H1 (cell line): ENCODE measurements at regions not wholly inside any gene's neighbourhood (a gene's known extent, or its start where the extent isn't known, plus 50 kb on each side); places are given as distances from the start of the nearest gene placed in this dataset.
"Not testable (repeated sequence)": the region's sequence is repeated elsewhere in the genome, so short reads cannot be mapped to it uniquely, and the experiment has no call there.

Experiments
- CTCF ChIA-PET: fragments of 300-600 bp; sonication (Branson Sonifier 250); formaldehyde crosslinking; loops from one replicate; lab custom pipeline; 2021; ENCODE audit not compliant: partially characterized antibody; lab: Charles Lee
- POLR2A ChIA-PET: fragments of 300-600 bp; sonication (Branson Sonifier 250); formaldehyde crosslinking; loops from one replicate; lab custom pipeline; 2021; ENCODE audit warnings: inconsistent platforms; ENCODE audit not compliant: partially characterized antibody; lab: Charles Lee
- DNase-seq, 2 experiments: peaks; one replicate each; pipeline versions ENCODE4 v3.0.0 to v3.0.0-alpha.2; 2010 to 2022; ENCODE audit warnings: low spot score in 2 of 2, low read depth in 1 of 2, mixed read lengths in 1 of 2
- FAIRE-seq: peaks from 2 replicates; lab custom pipeline; 2011; peaks lifted over from hg19 to GRCh38; lab: Jason Lieb, UNC
- H2AFZ ChIP-seq: 2 replicates; pipeline ENCODE4 v1.8.1; 2012; ENCODE audit warnings: low read length, inconsistent platforms
- H2AK5ac ChIP-seq: 2 replicates; pipeline ENCODE4 v1.6.1; 2013; ENCODE audit warnings: low read depth, low read length
- H2BK120ac ChIP-seq: replicated peaks from 2 replicates; pipeline ENCODE3; 2013; ENCODE audit warnings: low read depth, low read length, inconsistent platforms
- H2BK12ac ChIP-seq: 2 replicates; pipeline ENCODE4 v1.6.1; 2013; ENCODE audit warnings: low read depth, low read length
- H2BK15ac ChIP-seq: 2 replicates; pipeline ENCODE4 v1.6.1; 2013; ENCODE audit warnings: low read length
- H2BK20ac ChIP-seq: 2 replicates; pipeline ENCODE4 v1.6.1; 2013; ENCODE audit warnings: low read length
- H2BK5ac ChIP-seq: 2 replicates; pipeline ENCODE4 v1.6.1; 2013; ENCODE audit warnings: low read depth, low read length
- H3K14ac ChIP-seq: 2 replicates; pipeline ENCODE4 v1.6.1; 2013; ENCODE audit warnings: inconsistent platforms; ENCODE audit not compliant: insufficient read length
- H3K18ac ChIP-seq: 2 replicates; pipeline ENCODE4 v1.6.1; 2013; ENCODE audit warnings: low read length; ENCODE audit errors: extremely low read depth
- H3K23ac ChIP-seq: 2 replicates; pipeline ENCODE4 v1.6.1; 2013; ENCODE audit warnings: inconsistent platforms; ENCODE audit not compliant: insufficient read length
- H3K23me2 ChIP-seq: 2 replicates; pipeline ENCODE4 v1.6.1; 2013; ENCODE audit warnings: low read depth, low read length
- H3K27ac ChIP-seq: 2 replicates; pipeline ENCODE4 v1.6.1; 2011; ENCODE audit warnings: low read depth, low read length, inconsistent platforms
- H3K27me3 ChIP-seq, 4 experiments: replicated peaks in 1 of 4; 1 replicate in 1 of 4; 2 replicates in 3 of 4; pipeline versions ENCODE4 v1.6.1 to v1.8.1; 2011 to 2013; ENCODE audit warnings: low read length in 3 of 4, mild to moderate bottlenecking in 3 of 4, inconsistent platforms in 2 of 4, mixed read lengths in 2 of 4, moderate library complexity in 1 of 4; ENCODE audit not compliant: control insufficient read depth in 3 of 4, insufficient read depth in 3 of 4; ENCODE audit errors: extremely low read depth in 1 of 4
- H3K36me3 ChIP-seq, 4 experiments: 2 replicates each; pipeline versions ENCODE4 v1.6.1 to v1.8.1; 2011 to 2013; ENCODE audit warnings: mild to moderate bottlenecking in 4 of 4, low read length in 3 of 4, moderate library complexity in 2 of 4, control low read depth in 1 of 4, inconsistent platforms in 1 of 4; ENCODE audit not compliant: insufficient read depth in 4 of 4, control insufficient read depth in 2 of 4
- H3K4ac ChIP-seq: replicated peaks from 2 replicates; pipeline ENCODE3; 2013; ENCODE audit warnings: low read length, low read depth, mixed read lengths, inconsistent platforms; ENCODE audit not compliant: insufficient read length
- H3K4me1 ChIP-seq, 4 experiments: replicated peaks in 1 of 4; 1 replicate in 1 of 4; 2 replicates in 3 of 4; pipeline versions ENCODE4 v1.6.1 to v1.8.1; 2011 to 2013; ENCODE audit warnings: low read length in 3 of 4, inconsistent platforms in 2 of 4, mixed read lengths in 1 of 4; ENCODE audit not compliant: insufficient read depth in 4 of 4, control insufficient read depth in 3 of 4
- H3K4me2 ChIP-seq, 2 experiments: 2 replicates each; pipeline versions ENCODE4 v1.6.1 to v1.8.1; 2011 to 2013; ENCODE audit warnings: low read depth in 2 of 2, low read length in 2 of 2, control low read depth in 1 of 2, inconsistent platforms in 1 of 2, mild to moderate bottlenecking in 1 of 2; ENCODE audit not compliant: insufficient read depth in 1 of 2
- H3K4me3 ChIP-seq, 4 experiments: fragments of 200-600, 300-600 bp in 1 of 4; sonication (generic), shearing (Covaris generic), sonication (Bioruptor Twin) in 1 of 4; 2 replicates each; pipeline versions ENCODE4 v1.5.1 to v1.8.1; 2011 to 2016; ENCODE audit warnings: low read length in 4 of 4, low read depth in 3 of 4, control low read depth in 2 of 4, inconsistent platforms in 2 of 4, mild to moderate bottlenecking in 2 of 4, mixed read lengths in 1 of 4, moderate library complexity in 1 of 4; ENCODE audit not compliant: insufficient read depth in 2 of 4; ENCODE audit errors: extremely low read depth in 1 of 4
- H3K56ac ChIP-seq: replicated peaks from 2 replicates; pipeline ENCODE3; 2013; ENCODE audit warnings: low read depth, mild to moderate bottlenecking, mixed read lengths, low read length, inconsistent platforms; ENCODE audit not compliant: insufficient read length
- H3K79me1 ChIP-seq: 2 replicates; pipeline ENCODE4 v1.6.1; 2013; ENCODE audit warnings: low read depth, low read length, control low read depth
- H3K79me2 ChIP-seq, 2 experiments: 2 replicates each; pipeline versions ENCODE4 v1.6.1 to v1.8.1; 2012 to 2013; ENCODE audit warnings: low read length in 2 of 2, mild to moderate bottlenecking in 2 of 2, inconsistent platforms in 1 of 2; ENCODE audit not compliant: insufficient read depth in 2 of 2, control insufficient read depth in 1 of 2
- H3K9ac ChIP-seq, 4 experiments: replicated peaks in 1 of 4; 1 replicate in 1 of 4; 2 replicates in 3 of 4; pipeline versions ENCODE4 v1.6.1 to v1.8.1; 2011 to 2013; ENCODE audit warnings: low read depth in 3 of 4, low read length in 3 of 4, control low read depth in 2 of 4, mild to moderate bottlenecking in 2 of 4, moderate library complexity in 2 of 4, inconsistent platforms in 1 of 4; ENCODE audit errors: extremely low read depth in 1 of 4
- H3K9me3 ChIP-seq, 2 experiments: 2 replicates each; pipeline versions ENCODE4 v1.6.1 to v1.8.1; 2012 to 2013; ENCODE audit warnings: mild to moderate bottlenecking in 2 of 2, moderate library complexity in 2 of 2, control low read depth in 1 of 2, inconsistent platforms in 1 of 2, low read depth in 1 of 2, low read length in 1 of 2, mixed read lengths in 1 of 2; ENCODE audit not compliant: insufficient read depth in 2 of 2
- H4K20me1 ChIP-seq, 2 experiments: replicated peaks in 1 of 2; 2 replicates each; pipeline versions ENCODE3 to v1.8.1; 2011 to 2013; ENCODE audit warnings: inconsistent platforms in 2 of 2, low read length in 2 of 2, mild to moderate bottlenecking in 1 of 2; ENCODE audit not compliant: insufficient read depth in 2 of 2, control insufficient read depth in 1 of 2
- H4K5ac ChIP-seq: 2 replicates; pipeline ENCODE4 v1.6.1; 2013; ENCODE audit warnings: low read length, low read depth, mixed read lengths, inconsistent platforms; ENCODE audit not compliant: insufficient read length
- H4K8ac ChIP-seq: 2 replicates; pipeline ENCODE4 v1.8.0; 2013; ENCODE audit warnings: mild to moderate bottlenecking, moderate library complexity, low read length, inconsistent platforms; ENCODE audit not compliant: insufficient read depth; ENCODE audit errors: extremely low read depth
- H4K91ac ChIP-seq: replicated peaks from 2 replicates; pipeline ENCODE3; 2013; ENCODE audit warnings: low read length, mixed read lengths, inconsistent platforms; ENCODE audit not compliant: insufficient read length
- WGBS, 2 experiments: shearing (Covaris generic) in 1 of 2; methylation state at CpG; one replicate each; pipeline versions ENCODE4 v1.1.6 to v1.1.7; 2013 to 2015; ENCODE audit warnings: low lambda C conversion rate in 2 of 2, mixed read lengths in 2 of 2, inconsistent platforms in 1 of 2, low coverage in 1 of 2, missing lambda C conversion rate in 1 of 2; ENCODE audit not compliant: insufficient replicate concordance in 2 of 2, insufficient coverage in 1 of 2, insufficient read length in 1 of 2; ENCODE audit errors: extremely low coverage in 1 of 2, missing lambda C conversion rate in 1 of 2; 5-methylcytosine and 5-hydroxymethylcytosine counted together

- H3K4ac ChIP-seq, H3K27ac ChIP-seq, H3K56ac ChIP-seq, H3K79me1 ChIP-seq, H2AFZ ChIP-seq, H3K18ac ChIP-seq, H3K36me3 ChIP-seq, H4K8ac ChIP-seq, H3K9me3 ChIP-seq, H4K91ac ChIP-seq, H4K20me1 ChIP-seq, FAIRE-seq, H3K23ac ChIP-seq, H2BK5ac ChIP-seq, H3K4me1 ChIP-seq, DNase-seq, H2BK20ac ChIP-seq, H3K23me2 ChIP-seq, H2BK120ac ChIP-seq, H2BK15ac ChIP-seq, H2BK12ac ChIP-seq, H3K27me3 ChIP-seq, H3K9ac ChIP-seq, H3K4me2 ChIP-seq, H4K5ac ChIP-seq, H3K79me2 ChIP-seq, H3K14ac ChIP-seq, H3K4me3 ChIP-seq, H2AK5ac ChIP-seq, POLR2A ChIA-PET: not testable (repeated sequence)
- WGBS, 2 experiments = 98% methylated on average over 4 of the region's 6 CpGs; no CpG with 5 or more reads in 1 of the 2 experiments
- CTCF ChIA-PET = interaction anchor here (0.7 kb wide), 1 partner anchor 79 kb away, joined by 4 read pairs; no protein-coding TSS in a partner anchor
Observed at GRCh38 chr16:22651111-22651817, 140.6 kb downstream of the NPIPB5 start.
